Activated T-helper 17 cell treated with anti-CD3 and anti-CD28 coated beads, Interleukin-2, amount 50 U/mL, for 72 hours (primary cell): ENCODE measurements at regions not wholly inside any gene's neighbourhood (a gene's known extent, or its start where the extent isn't known, plus 50 kb on each side); places are given as distances from the start of the nearest gene placed in this dataset.

Experiments
- ATAC-seq: fragments of 150-1000 bp; cut with Tn5 transposase; replicated peaks from 2 replicates; pipeline ENCODE4 v1.10.0; 2021; ENCODE audit warnings: mild to moderate bottlenecking, moderate library complexity
- H3K27ac Mint-ChIP-seq: one replicate; pipeline ENCODE4 v1.8.0; 2022; ENCODE audit warnings: mixed read lengths
- H3K27me3 Mint-ChIP-seq: one replicate; pipeline ENCODE4 v1.8.0; 2022; ENCODE audit warnings: mixed read lengths
- H3K36me3 Mint-ChIP-seq: one replicate; pipeline ENCODE4 v1.8.0; 2022; ENCODE audit warnings: low read depth, mild to moderate bottlenecking, mixed read lengths
- H3K4me1 Mint-ChIP-seq: one replicate; pipeline ENCODE4 v1.8.0; 2022; ENCODE audit warnings: mixed read lengths
- H3K4me3 Mint-ChIP-seq: one replicate; pipeline ENCODE4 v1.8.0; 2022; ENCODE audit warnings: mild to moderate bottlenecking, mixed read lengths
- H3K9me3 Mint-ChIP-seq: one replicate; pipeline ENCODE4 v1.8.0; 2022; ENCODE audit warnings: mixed read lengths

- no peaks in the 10 kb centered on the region for H3K36me3 Mint-ChIP-seq
- H3K27me3 Mint-ChIP-seq: no peaks in the 10 kb centered on the region
- no peak for ATAC-seq
- peaks cover 4% of the 10 kb centered on the region for H3K9me3 Mint-ChIP-seq
- no peak overlapping the region for H3K27ac Mint-ChIP-seq
- no peaks in the 10 kb centered on the region for H3K4me1 Mint-ChIP-seq
- no peak overlapping the region for H3K4me3 Mint-ChIP-seq
Observed at GRCh38 chr3:77967621-77968020, 927.7 kb downstream of the ROBO2 start.

GRCh38 chr3:77976079-77976478 is 936.2 kb downstream of the ROBO2 start:
- no peak for ATAC-seq
- Mint-ChIP-seq H3K27me3 (no peaks in the 10 kb centered on the region), H3K9me3 (peaks cover 11% of the 10 kb centered on the region), H3K36me3 (no peaks in the 10 kb centered on the region), H3K4me1 (no peaks in the 10 kb centered on the region), H3K27ac (no peak overlapping the region), H3K4me3 (no peak overlapping the region)

GRCh38 chr3:78003090-78003489 is 963.2 kb downstream of the ROBO2 start:
- Mint-ChIP-seq H3K9me3 (peaks cover 17% of the 10 kb centered on the region), H3K4me3 (no peak overlapping the region), H3K27ac (no peak overlapping the region), H3K4me1 (no peaks in the 10 kb centered on the region), H3K36me3 (no peaks in the 10 kb centered on the region), H3K27me3 (no peaks in the 10 kb centered on the region)
- ATAC-seq: no peak

- no peak overlapping the region for H3K27ac Mint-ChIP-seq
- no peaks in the 10 kb centered on the region for H3K36me3 Mint-ChIP-seq
- H3K9me3 Mint-ChIP-seq: peaks cover 20% of the 10 kb centered on the region
- no peaks in the 10 kb centered on the region for H3K27me3 Mint-ChIP-seq
- H3K4me1 Mint-ChIP-seq: no peaks in the 10 kb centered on the region
- no peak for ATAC-seq
- H3K4me3 Mint-ChIP-seq: no peak overlapping the region
Observed at GRCh38 chr3:78004571-78004970, 964.7 kb downstream of the ROBO2 start.

GRCh38 chr3:78013653-78014052 is 973.8 kb downstream of the ROBO2 start:
- no peak for ATAC-seq
- H3K36me3 Mint-ChIP-seq: no peaks in the 10 kb centered on the region
- H3K4me3 Mint-ChIP-seq: no peak overlapping the region
- H3K27ac Mint-ChIP-seq: no peak overlapping the region
- H3K27me3 Mint-ChIP-seq: no peaks in the 10 kb centered on the region
- H3K4me1 Mint-ChIP-seq: no peaks in the 10 kb centered on the region
- peaks cover 29% of the 10 kb centered on the region for H3K9me3 Mint-ChIP-seq

GRCh38 chr3:78015856-78016255 is 976.0 kb downstream of the ROBO2 start:
- Mint-ChIP-seq H3K36me3 (no peaks in the 10 kb centered on the region), H3K4me3 (no peak overlapping the region), H3K9me3 (peaks cover 28% of the 10 kb centered on the region), H3K4me1 (no peaks in the 10 kb centered on the region), H3K27ac (no peak overlapping the region), H3K27me3 (no peaks in the 10 kb centered on the region)
- no peak for ATAC-seq

- Mint-ChIP-seq H3K4me1 (no peaks in the 10 kb centered on the region), H3K4me3 (no peak overlapping the region), H3K27me3 (no peaks in the 10 kb centered on the region), H3K27ac (no peak overlapping the region), H3K36me3 (no peaks in the 10 kb centered on the region), H3K9me3 (peaks cover 21% of the 10 kb centered on the region)
- ATAC-seq: no peak
Observed at GRCh38 chr3:78021710-78022109, 981.8 kb downstream of the ROBO2 start.

GRCh38 chr3:78022232-78022631 is 982.3 kb downstream of the ROBO2 start:
- peaks cover 20% of the 10 kb centered on the region for H3K9me3 Mint-ChIP-seq
- H3K4me3 Mint-ChIP-seq: no peak overlapping the region
- no peak for ATAC-seq
- H3K4me1 Mint-ChIP-seq: no peaks in the 10 kb centered on the region
- H3K36me3 Mint-ChIP-seq: no peaks in the 10 kb centered on the region
- H3K27ac Mint-ChIP-seq: no peak overlapping the region
- H3K27me3 Mint-ChIP-seq: no peaks in the 10 kb centered on the region

- Mint-ChIP-seq H3K9me3 (peaks cover 19% of the 10 kb centered on the region), H3K27ac (no peak overlapping the region), H3K4me1 (no peaks in the 10 kb centered on the region), H3K27me3 (no peaks in the 10 kb centered on the region), H3K4me3 (no peak overlapping the region), H3K36me3 (no peaks in the 10 kb centered on the region)
- ATAC-seq: no peak
Observed at GRCh38 chr3:78023257-78023656, 983.4 kb downstream of the ROBO2 start.

GRCh38 chr3:78025916-78026315 is 986.0 kb downstream of the ROBO2 start:
- no peak overlapping the region for H3K27ac Mint-ChIP-seq
- H3K36me3 Mint-ChIP-seq: no peaks in the 10 kb centered on the region
- no peaks in the 10 kb centered on the region for H3K4me1 Mint-ChIP-seq
- no peaks in the 10 kb centered on the region for H3K27me3 Mint-ChIP-seq
- H3K9me3 Mint-ChIP-seq: peaks cover 14% of the 10 kb centered on the region
- no peak for ATAC-seq
- no peak overlapping the region for H3K4me3 Mint-ChIP-seq

GRCh38 chr3:78026318-78026828 is 986.5 kb downstream of the ROBO2 start:
- Mint-ChIP-seq H3K27me3 (no peaks in the 10 kb centered on the region), H3K27ac (no peak overlapping the region), H3K9me3 (peaks cover 14% of the 10 kb centered on the region), H3K4me1 (no peaks in the 10 kb centered on the region), H3K4me3 (no peak overlapping the region), H3K36me3 (no peaks in the 10 kb centered on the region)
- no peak for ATAC-seq

- H3K27ac Mint-ChIP-seq: no peak overlapping the region
- no peaks in the 10 kb centered on the region for H3K27me3 Mint-ChIP-seq
- no peaks in the 10 kb centered on the region for H3K4me1 Mint-ChIP-seq
- no peaks in the 10 kb centered on the region for H3K36me3 Mint-ChIP-seq
- H3K4me3 Mint-ChIP-seq: no peak overlapping the region
- peaks cover 4% of the 10 kb centered on the region for H3K9me3 Mint-ChIP-seq
- ATAC-seq: no peak
Observed at GRCh38 chr3:78029775-78030174, 989.9 kb downstream of the ROBO2 start.

GRCh38 chr3:78035131-78035641 is 995.3 kb downstream of the ROBO2 start:
- Mint-ChIP-seq H3K27ac (no peak overlapping the region), H3K9me3 (peaks cover 15% of the 10 kb centered on the region), H3K4me3 (no peak overlapping the region)

GRCh38 chr3:78041486-78041885 is 1001.6 kb downstream of the ROBO2 start:
- Mint-ChIP-seq H3K27me3 (no peaks in the 10 kb centered on the region), H3K9me3 (peaks cover 15% of the 10 kb centered on the region), H3K4me3 (no peak overlapping the region), H3K27ac (no peak overlapping the region), H3K4me1 (no peaks in the 10 kb centered on the region), H3K36me3 (no peaks in the 10 kb centered on the region)
- ATAC-seq: no peak

More at GRCh38 chr3:78035131-78035641, 995.3 kb downstream of the ROBO2 start:
- Mint-ChIP-seq H3K4me1 (no peaks in the 10 kb centered on the region), H3K36me3 (no peaks in the 10 kb centered on the region), H3K27me3 (no peaks in the 10 kb centered on the region)
- no peak for ATAC-seq

GRCh38 chr3:78046566-78046965 is 1006.7 kb downstream of the ROBO2 start:
- no peaks in the 10 kb centered on the region for H3K36me3 Mint-ChIP-seq
- H3K9me3 Mint-ChIP-seq: peaks cover 13% of the 10 kb centered on the region
- ATAC-seq: no peak
- H3K27me3 Mint-ChIP-seq: no peaks in the 10 kb centered on the region
- H3K4me3 Mint-ChIP-seq: no peak overlapping the region
- no peak overlapping the region for H3K27ac Mint-ChIP-seq
- H3K4me1 Mint-ChIP-seq: no peaks in the 10 kb centered on the region

GRCh38 chr3:78048698-78049097 is 1008.8 kb downstream of the ROBO2 start:
- ATAC-seq: no peak
- H3K9me3 Mint-ChIP-seq: peaks cover 12% of the 10 kb centered on the region
- H3K27ac Mint-ChIP-seq: no peak overlapping the region
- no peaks in the 10 kb centered on the region for H3K36me3 Mint-ChIP-seq
- H3K4me1 Mint-ChIP-seq: no peaks in the 10 kb centered on the region
- H3K27me3 Mint-ChIP-seq: no peaks in the 10 kb centered on the region
- H3K4me3 Mint-ChIP-seq: peak overlapping the region; percentile 19
